Neural cell (in vitro differentiated cells): ENCODE measurements at regions not wholly inside any gene's neighbourhood (a gene's known extent, or its start where the extent isn't known, plus 50 kb on each side); places are given as distances from the start of the nearest gene placed in this dataset.

Experiments used
- EZH2 ChIP-seq: fragments of 200-600, 300-800 bp; shearing (Covaris generic), sonication (generic); IDR thresholded peaks from 2 replicates; pipeline ENCODE4 v1.6.1; 2014; ENCODE audit warnings: antibody characterized with exemption, low read length, borderline replicate concordance, mild to moderate bottlenecking; ENCODE audit not compliant: insufficient read depth, poor library complexity, severe bottlenecking
- POLR2AphosphoS5 ChIP-seq: IDR thresholded peaks from 2 replicates; pipeline ENCODE4 v1.6.1; 2012
- TF ChIP-seq, protein P1 (sequence below): fragments of 450-650 bp; IDR thresholded peaks from 2 replicates; pipeline ENCODE4 v1.5.1; 2014; ENCODE audit warnings: antibody characterized with exemption, mild to moderate bottlenecking, moderate library complexity; ENCODE audit not compliant: poor library complexity, severe bottlenecking

GRCh38 chr7:46810986-46811385 lies 770.9 kb downstream of the TNS3 start:
- TF ChIP-seq POLR2AphosphoS5 = no peak
- TF ChIP-seq, protein P1, sequence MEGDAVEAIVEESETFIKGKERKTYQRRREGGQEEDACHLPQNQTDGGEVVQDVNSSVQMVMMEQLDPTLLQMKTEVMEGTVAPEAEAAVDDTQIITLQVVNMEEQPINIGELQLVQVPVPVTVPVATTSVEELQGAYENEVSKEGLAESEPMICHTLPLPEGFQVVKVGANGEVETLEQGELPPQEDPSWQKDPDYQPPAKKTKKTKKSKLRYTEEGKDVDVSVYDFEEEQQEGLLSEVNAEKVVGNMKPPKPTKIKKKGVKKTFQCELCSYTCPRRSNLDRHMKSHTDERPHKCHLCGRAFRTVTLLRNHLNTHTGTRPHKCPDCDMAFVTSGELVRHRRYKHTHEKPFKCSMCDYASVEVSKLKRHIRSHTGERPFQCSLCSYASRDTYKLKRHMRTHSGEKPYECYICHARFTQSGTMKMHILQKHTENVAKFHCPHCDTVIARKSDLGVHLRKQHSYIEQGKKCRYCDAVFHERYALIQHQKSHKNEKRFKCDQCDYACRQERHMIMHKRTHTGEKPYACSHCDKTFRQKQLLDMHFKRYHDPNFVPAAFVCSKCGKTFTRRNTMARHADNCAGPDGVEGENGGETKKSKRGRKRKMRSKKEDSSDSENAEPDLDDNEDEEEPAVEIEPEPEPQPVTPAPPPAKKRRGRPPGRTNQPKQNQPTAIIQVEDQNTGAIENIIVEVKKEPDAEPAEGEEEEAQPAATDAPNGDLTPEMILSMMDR = no peak
- no peak for TF ChIP-seq EZH2
